ENCODE measurements at regions not wholly inside any gene's neighbourhood (a gene's known extent, or its start where the extent isn't known, plus 50 kb on each side); places are given as distances from the start of the nearest gene placed in this dataset.

GRCh38 chr1:175875556-175875955 lies 132.2 kb upstream of the TNR start:
- Histone ChIP-seq H3K4me1 (ENCODE audit: control insufficient read depth, extremely low read depth, insufficient read depth, low read length) (no peaks in the 10 kb centered on the region), H2AFZ (ENCODE audit: control insufficient read depth, low read length) (no peak overlapping the region), H3K27ac (ENCODE audit: control insufficient read depth, insufficient read depth, low read length) (no peak overlapping the region), H3K36me3 (ENCODE audit: control insufficient read depth in 2 of 2, extremely low read depth in 1 of 2, insufficient read depth in 2 of 2, low read length in 2 of 2) (no peaks in the 10 kb centered on the region), H4K20me1 (ENCODE audit: control insufficient read depth, extremely low read depth, insufficient read depth, low read length) (no peaks in the 10 kb centered on the region), H3K9me3 (ENCODE audit: control insufficient read depth, low read depth, low read length) (no peaks in the 10 kb centered on the region), H3K4me2 (ENCODE audit: control insufficient read depth, extremely low read depth, insufficient read depth, low read depth, low read length) (no peak overlapping the region), H3K27me3 (ENCODE audit: control insufficient read depth, extremely low read depth, insufficient read depth, low read length) (no peaks in the 10 kb centered on the region), H3K9me1 (ENCODE audit: control insufficient read depth, extremely low read depth, insufficient read depth, low read length) (no peaks in the 10 kb centered on the region), H3K4me3 (ENCODE audit: control insufficient read depth in 2 of 3, extremely low read depth in 1 of 3, insufficient read depth in 2 of 3, low read depth in 1 of 3, low read length in 3 of 3) (no peak overlapping the region), H3K79me2 (ENCODE audit: control insufficient read depth, insufficient read depth, low read length) (no peaks in the 10 kb centered on the region), H3K9ac (ENCODE audit: control insufficient read depth, extremely low read depth, insufficient read depth, low read length) (no peak overlapping the region)
- TF ChIP-seq, protein P1, sequence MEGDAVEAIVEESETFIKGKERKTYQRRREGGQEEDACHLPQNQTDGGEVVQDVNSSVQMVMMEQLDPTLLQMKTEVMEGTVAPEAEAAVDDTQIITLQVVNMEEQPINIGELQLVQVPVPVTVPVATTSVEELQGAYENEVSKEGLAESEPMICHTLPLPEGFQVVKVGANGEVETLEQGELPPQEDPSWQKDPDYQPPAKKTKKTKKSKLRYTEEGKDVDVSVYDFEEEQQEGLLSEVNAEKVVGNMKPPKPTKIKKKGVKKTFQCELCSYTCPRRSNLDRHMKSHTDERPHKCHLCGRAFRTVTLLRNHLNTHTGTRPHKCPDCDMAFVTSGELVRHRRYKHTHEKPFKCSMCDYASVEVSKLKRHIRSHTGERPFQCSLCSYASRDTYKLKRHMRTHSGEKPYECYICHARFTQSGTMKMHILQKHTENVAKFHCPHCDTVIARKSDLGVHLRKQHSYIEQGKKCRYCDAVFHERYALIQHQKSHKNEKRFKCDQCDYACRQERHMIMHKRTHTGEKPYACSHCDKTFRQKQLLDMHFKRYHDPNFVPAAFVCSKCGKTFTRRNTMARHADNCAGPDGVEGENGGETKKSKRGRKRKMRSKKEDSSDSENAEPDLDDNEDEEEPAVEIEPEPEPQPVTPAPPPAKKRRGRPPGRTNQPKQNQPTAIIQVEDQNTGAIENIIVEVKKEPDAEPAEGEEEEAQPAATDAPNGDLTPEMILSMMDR (optimal IDR thresholded peaks at IDR 0.05 in 1 of 3, IDR thresholded peaks at IDR 0.05 in 1 of 3, conservative IDR thresholded peaks at IDR 0.05 in 1 of 3; ENCODE audit: extremely low read depth in 1 of 3, insufficient read depth in 2 of 3, low read length in 3 of 3): no peak
- no peak for TF ChIP-seq EZH2 (IDR thresholded peaks at IDR 0.05; ENCODE audit: low read length)
- DNase-seq (ENCODE audit: low read depth, low spot score) (no peak), FAIRE-seq (no peak)
- dilution Hi-C loops (cut with MboI; ENCODE audit: extremely low pct_ligation_motif_present, low sequenced_read_pairs): no loop called here

GRCh38 chr1:175874081-175874480 lies 130.7 kb upstream of the TNR start:
- Histone ChIP-seq H3K36me3 (ENCODE audit: control insufficient read depth in 2 of 2, extremely low read depth in 1 of 2, insufficient read depth in 2 of 2, low read length in 2 of 2) (no peaks in the 10 kb centered on the region), H2AFZ (ENCODE audit: control insufficient read depth, low read length) (no peak overlapping the region), H3K79me2 (ENCODE audit: control insufficient read depth, insufficient read depth, low read length) (no peaks in the 10 kb centered on the region), H3K4me2 (ENCODE audit: control insufficient read depth, extremely low read depth, insufficient read depth, low read depth, low read length) (no peak overlapping the region), H4K20me1 (ENCODE audit: control insufficient read depth, extremely low read depth, insufficient read depth, low read length) (no peaks in the 10 kb centered on the region), H3K27ac (ENCODE audit: control insufficient read depth, insufficient read depth, low read length) (no peak overlapping the region), H3K4me1 (ENCODE audit: control insufficient read depth, extremely low read depth, insufficient read depth, low read length) (no peaks in the 10 kb centered on the region), H3K9me3 (ENCODE audit: control insufficient read depth, low read depth, low read length) (no peaks in the 10 kb centered on the region), H3K9me1 (ENCODE audit: control insufficient read depth, extremely low read depth, insufficient read depth, low read length) (no peaks in the 10 kb centered on the region), H3K4me3 (ENCODE audit: control insufficient read depth in 2 of 3, extremely low read depth in 1 of 3, insufficient read depth in 2 of 3, low read depth in 1 of 3, low read length in 3 of 3) (no peak overlapping the region), H3K27me3 (ENCODE audit: control insufficient read depth, extremely low read depth, insufficient read depth, low read length) (no peaks in the 10 kb centered on the region), H3K9ac (ENCODE audit: control insufficient read depth, extremely low read depth, insufficient read depth, low read length) (no peak overlapping the region)
- no peak for DNase-seq (ENCODE audit: low read depth, low spot score)
- dilution Hi-C loops (cut with MboI; ENCODE audit: extremely low pct_ligation_motif_present, low sequenced_read_pairs): no loop called here
- TF ChIP-seq, protein P1 (optimal IDR thresholded peaks at IDR 0.05 in 1 of 3, IDR thresholded peaks at IDR 0.05 in 1 of 3, conservative IDR thresholded peaks at IDR 0.05 in 1 of 3; ENCODE audit: extremely low read depth in 1 of 3, insufficient read depth in 2 of 3, low read length in 3 of 3): no peak
- TF ChIP-seq EZH2 (IDR thresholded peaks at IDR 0.05; ENCODE audit: low read length): no peak
- FAIRE-seq: no peak
